Breast epithelium (tissue), 4 donors: ENCODE measurements at regions not wholly inside any gene's neighbourhood (a gene's known extent, or its start where the extent isn't known, plus 50 kb on each side); places are given as distances from the start of the nearest gene placed in this dataset.
A peak's percentile ranks its signal among the peaks of the same experiment; 100 is the strongest.

Experiments used
- DNase-seq, 2 donors: peaks; one replicate each; pipeline ENCODE4 v3.0.0-alpha.2; 2019; ENCODE audit warnings: low spot score in 2 of 2
- H3K27ac ChIP-seq, 2 donors: fragments of 200-600 bp; sonication (generic) in 1 of 2; one replicate each; pipeline ENCODE4 v1.5.1; 2016 to 2019; ENCODE audit warnings: mild to moderate bottlenecking in 1 of 2
- H3K27me3 ChIP-seq, 2 donors: fragments of 200-600 bp; sonication (generic) in 1 of 2; one replicate each; pipeline versions ENCODE4 v1.5.1 to v1.6.0; 2017 to 2019; ENCODE audit warnings: control low read depth in 1 of 2, mild to moderate bottlenecking in 1 of 2
- H3K36me3 ChIP-seq: fragments of 200-600 bp; one replicate; pipeline ENCODE4 v1.5.1; 2019
- H3K4me1 ChIP-seq, 2 donors: fragments of 200-600 bp; sonication (generic); one replicate each; pipeline ENCODE4 v1.5.1; 2016 to 2019; ENCODE audit warnings: control low read depth in 1 of 2
- H3K4me3 ChIP-seq, 3 donors: fragments of 200-600 bp; sonication (generic); 1 replicate in 2 of 3; 2 replicates in 1 of 3; pipeline ENCODE4 v1.5.1; 2016 to 2019; ENCODE audit warnings: mild to moderate bottlenecking in 3 of 3, moderate library complexity in 2 of 3
- H3K9me3 ChIP-seq, 2 donors: fragments of 200-600 bp; sonication (generic) in 1 of 2; one replicate each; pipeline ENCODE4 v1.5.1; 2016 to 2019; ENCODE audit warnings: control low read depth in 1 of 2
- CTCF ChIP-seq, 3 donors: fragments of 450-650 bp; IDR thresholded peaks; one replicate each; pipeline ENCODE4 v1.5.1; 2016 to 2017; ENCODE audit warnings: antibody characterized with exemption in 3 of 3, mild to moderate bottlenecking in 3 of 3, moderate library complexity in 3 of 3
- POLR2A ChIP-seq: fragments of 450-650 bp; IDR thresholded peaks from one replicate; pipeline ENCODE4 v1.6.1; 2016; ENCODE audit warnings: antibody characterized with exemption, mild to moderate bottlenecking, moderate library complexity
- POLR2AphosphoS5 ChIP-seq, 3 donors: sonication (generic); formaldehyde crosslinking; IDR thresholded peaks; one replicate each; pipeline ENCODE4 v1.6.1; 2017; ENCODE audit warnings: antibody characterized with exemption in 3 of 3
- intact Hi-C: fragments of 100-400 bp; cut with DNase I; formaldehyde crosslinking; loops from one replicate; pipeline ENCODE4 v1.15.1; 2023; ENCODE audit warnings: low total_unique reads

GRCh38 chr10:60575105-60575504, 185.4 kb upstream of the ANK3 start:
- Histone ChIP-seq H3K4me1 (no peaks in the 10 kb centered on the region), H3K9me3 (no peaks in the 10 kb centered on the region), H3K27me3 (no peaks in the 10 kb centered on the region), H3K4me3 (no peak overlapping the region), H3K36me3 (no peaks in the 10 kb centered on the region), H3K27ac (no peak overlapping the region)
- intact Hi-C loops, result no loop called here
- TF ChIP-seq POLR2AphosphoS5 (IDR thresholded peaks at IDR 0.05) (no peak), POLR2A (no peak), CTCF (IDR thresholded peaks at IDR 0.05) (no peak)
- DNase-seq, result no peak

DNA sequence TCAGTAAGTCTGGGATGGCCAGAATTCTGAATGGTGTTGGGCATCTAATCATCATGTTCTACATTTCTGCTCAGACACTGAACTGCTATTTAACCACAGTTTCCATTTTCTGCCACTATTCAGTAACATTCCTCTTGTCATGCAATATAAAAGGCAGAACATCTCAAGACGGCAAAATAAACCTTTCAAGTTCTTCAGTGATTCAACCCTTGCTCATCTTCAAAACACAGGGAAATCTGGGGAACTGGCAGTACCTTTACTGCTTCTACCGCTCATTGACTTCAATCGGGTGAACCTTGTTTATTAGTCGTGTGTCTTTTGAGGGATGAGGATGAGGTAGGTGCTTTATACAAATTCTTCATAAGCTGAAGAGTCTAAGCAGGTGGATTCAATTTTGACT, 184.7 kb upstream of the ANK3 start:
- Histone ChIP-seq H3K27ac (no peak overlapping the region), H3K4me3 (no peak overlapping the region), H3K4me1 (no peaks in the 10 kb centered on the region), H3K27me3 (no peaks in the 10 kb centered on the region), H3K36me3 (no peaks in the 10 kb centered on the region), H3K9me3 (no peaks in the 10 kb centered on the region)
- no peak for DNase-seq
- intact Hi-C loops, result no loop called here
- no peak for TF ChIP-seq CTCF (IDR thresholded peaks at IDR 0.05)
- TF ChIP-seq POLR2A, result no peak
- no peak for TF ChIP-seq POLR2AphosphoS5 (IDR thresholded peaks at IDR 0.05)

- no peak for TF ChIP-seq CTCF (IDR thresholded peaks at IDR 0.05)
- TF ChIP-seq POLR2AphosphoS5 (IDR thresholded peaks at IDR 0.05), result no peak
- TF ChIP-seq POLR2A, result no peak
- Histone ChIP-seq H3K27me3 (no peaks in the 10 kb centered on the region), H3K4me1 (no peaks in the 10 kb centered on the region), H3K4me3 (no peak overlapping the region), H3K36me3 (no peaks in the 10 kb centered on the region), H3K9me3 (no peaks in the 10 kb centered on the region), H3K27ac (no peak overlapping the region)
- intact Hi-C loops, result no loop called here
- no peak for DNase-seq
Observed at GRCh38 chr10:60573336-60573735, 183.7 kb upstream of the ANK3 start.

DNA sequence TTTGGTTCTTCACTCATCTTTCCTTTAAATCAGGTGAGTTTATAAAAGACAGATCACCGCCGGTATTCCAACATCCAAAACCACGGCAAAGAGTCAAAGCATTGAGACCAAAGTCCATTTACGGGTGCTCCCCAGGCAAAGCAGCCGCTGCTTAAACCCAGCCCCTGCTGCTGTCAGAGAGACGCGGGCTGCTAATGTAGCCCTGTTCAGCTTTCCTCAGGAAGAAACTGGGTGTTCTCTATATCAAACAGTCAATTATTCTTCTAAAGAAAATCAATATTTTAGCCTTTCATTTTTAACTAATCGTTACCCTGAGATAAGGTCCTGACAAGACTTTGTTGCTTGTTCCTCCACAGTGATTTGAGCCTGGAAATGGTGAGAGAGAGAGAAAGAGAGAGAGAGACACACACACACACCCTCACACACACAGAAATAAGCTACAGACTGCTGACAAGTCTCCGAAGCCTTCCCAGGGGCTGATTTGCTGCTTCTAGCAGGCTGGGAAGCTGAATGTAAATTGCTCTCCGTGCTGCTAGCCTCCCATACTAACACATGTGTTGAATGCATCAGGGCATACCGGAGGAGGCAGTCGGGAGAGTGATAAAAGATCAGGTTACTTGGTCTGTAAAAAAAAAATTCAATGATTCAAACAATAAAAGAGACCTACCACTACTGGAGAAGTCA, 183.0 kb upstream of the ANK3 start:
- no peaks in the 10 kb centered on the region for H3K36me3 ChIP-seq
- DNase-seq, result no peak
- intact Hi-C loops, result no loop called here
- TF ChIP-seq CTCF (IDR thresholded peaks at IDR 0.05) (no peak), POLR2A (no peak), POLR2AphosphoS5 (IDR thresholded peaks at IDR 0.05) (no peak)
- H3K27me3 ChIP-seq, result no peaks in the 10 kb centered on the region
- H3K4me3 ChIP-seq, result peak overlapping the region; percentile 32 to 47 (median 33)
- no peaks in the 10 kb centered on the region for H3K4me1 ChIP-seq
- H3K9me3 ChIP-seq, result no peaks in the 10 kb centered on the region
- no peak overlapping the region for H3K27ac ChIP-seq

DNA sequence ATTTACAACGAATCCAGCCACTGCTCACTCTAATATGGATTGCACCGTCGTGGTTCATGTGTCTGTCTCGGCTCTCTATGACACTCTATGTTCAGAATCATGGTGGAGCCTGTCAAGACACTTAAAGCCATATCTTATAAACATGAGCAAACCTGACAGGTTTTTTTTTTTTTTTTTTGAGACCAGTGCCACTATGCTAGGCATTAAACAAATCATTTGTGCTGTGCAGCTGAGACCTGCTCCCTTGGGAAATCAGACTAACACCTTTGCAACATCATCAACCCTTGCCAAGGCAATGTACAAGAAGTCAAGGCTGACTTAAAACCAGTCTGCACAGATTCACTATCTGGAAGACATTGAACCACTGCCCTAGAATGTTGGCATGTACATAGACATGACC, 181.2 kb upstream of the ANK3 start:
- no peak overlapping the region for H3K27ac ChIP-seq
- no peak for TF ChIP-seq CTCF (IDR thresholded peaks at IDR 0.05)
- TF ChIP-seq POLR2AphosphoS5 (IDR thresholded peaks at IDR 0.05), result no peak
- TF ChIP-seq POLR2A, result no peak
- intact Hi-C loops, result no loop called here
- no peaks in the 10 kb centered on the region for H3K4me1 ChIP-seq
- H3K9me3 ChIP-seq, result peaks cover 0 to 6% of the 10 kb centered on the region in 2 donors
- H3K36me3 ChIP-seq, result no peaks in the 10 kb centered on the region
- H3K27me3 ChIP-seq, result no peaks in the 10 kb centered on the region
- H3K4me3 ChIP-seq, result no peak overlapping the region
- DNase-seq, result no peak
